WTC11 (cell line): ENCODE measurements at regions not wholly inside any gene's neighbourhood (a gene's known extent, or its start where the extent isn't known, plus 50 kb on each side); places are given as distances from the start of the nearest gene placed in this dataset.

Experiments used
- ATF3 ChIP-seq: sonication (generic); formaldehyde crosslinking; conservative IDR thresholded peaks from 2 replicates; pipeline ENCODE4 v1.8.1; 2022; ENCODE audit warnings: mild to moderate bottlenecking, missing genetic modification reagents
- CTCF ChIP-seq: fragments of 200-600 bp; IDR thresholded peaks from 2 replicates; pipeline ENCODE4 v1.8.0; 2022; ENCODE audit warnings: antibody characterized with exemption
- ESRRA ChIP-seq: sonication (generic); formaldehyde crosslinking; IDR thresholded peaks from 2 replicates; pipeline ENCODE4 v1.8.1; 2022; ENCODE audit warnings: mild to moderate bottlenecking, missing genetic modification reagents, borderline replicate concordance
- FOXJ3 ChIP-seq: sonication (generic); formaldehyde crosslinking; IDR thresholded peaks from 2 replicates; pipeline ENCODE4 v1.9.0; 2021; ENCODE audit warnings: missing genetic modification reagents, mild to moderate bottlenecking, borderline replicate concordance
- JUN ChIP-seq: sonication (generic); formaldehyde crosslinking; IDR thresholded peaks from 2 replicates; pipeline ENCODE4 v1.8.0; 2023; ENCODE audit warnings: mild to moderate bottlenecking, missing genetic modification reagents
- RELA ChIP-seq: sonication (generic); formaldehyde crosslinking; IDR thresholded peaks from 2 replicates; pipeline ENCODE4 v1.8.1; 2022; ENCODE audit warnings: missing genetic modification reagents, mild to moderate bottlenecking, borderline replicate concordance
- SMAD3 ChIP-seq: sonication (generic); formaldehyde crosslinking; IDR thresholded peaks from 2 replicates; pipeline ENCODE4 v1.8.0; 2022; ENCODE audit warnings: missing genetic modification reagents, mild to moderate bottlenecking, borderline replicate concordance

GRCh38 chr7:35359423-35359822 is 105.5 kb upstream of the TBX20 start:
- TF ChIP-seq RELA (no peak), ATF3 (no peak), CTCF (no peak), JUN (CRISPR knock-in tag) (no peak), ESRRA (no peak), FOXJ3 (CRISPR knock-in tag) (no peak), SMAD3 (CRISPR knock-in tag) (no peak)
